Osteocyte (in vitro differentiated cells): ENCODE measurements at regions not wholly inside any gene's neighbourhood (a gene's known extent, or its start where the extent isn't known, plus 50 kb on each side); places are given as distances from the start of the nearest gene placed in this dataset.

Experiments
- DNase-seq: peaks from one replicate; pipeline ENCODE4 v3.0.0; 2021; ENCODE audit warnings: mixed read lengths; ENCODE audit not compliant: unreplicated experiment; ENCODE audit errors: extremely low spot score
- H3K27ac Mint-ChIP-seq: one replicate; pipeline ENCODE4 v1.8.0; 2021; ENCODE audit warnings: mild to moderate bottlenecking, mixed read lengths; ENCODE audit not compliant: unreplicated experiment
- H3K27me3 Mint-ChIP-seq: one replicate; pipeline ENCODE4 v1.8.0; 2021; ENCODE audit warnings: mixed read lengths; ENCODE audit not compliant: unreplicated experiment
- H3K36me3 Mint-ChIP-seq: one replicate; pipeline ENCODE4 v1.8.0; 2021; ENCODE audit warnings: mixed read lengths; ENCODE audit not compliant: unreplicated experiment
- H3K4me1 Mint-ChIP-seq: one replicate; pipeline ENCODE4 v1.8.0; 2021; ENCODE audit warnings: mixed read lengths; ENCODE audit not compliant: unreplicated experiment
- H3K4me3 Mint-ChIP-seq: one replicate; pipeline ENCODE4 v1.8.0; 2021; ENCODE audit warnings: mild to moderate bottlenecking, moderate library complexity, mixed read lengths; ENCODE audit not compliant: unreplicated experiment
- H3K9me3 Mint-ChIP-seq: one replicate; pipeline ENCODE4 v1.8.0; 2021; ENCODE audit warnings: mixed read lengths; ENCODE audit not compliant: unreplicated experiment
- CTCF ChIP-seq: fragments of 200-600 bp; sonication (generic); IDR thresholded peaks from 2 replicates; pipeline ENCODE4 v1.5.0; 2021; ENCODE audit warnings: antibody characterized with exemption, mild to moderate bottlenecking, moderate library complexity

GRCh38 chr5:17872204-17872603 lies 237.9 kb downstream of the TAF11L14 start:
- Mint-ChIP-seq H3K27me3 (no peaks in the 10 kb centered on the region), H3K9me3 (peaks cover 32% of the 10 kb centered on the region), H3K27ac (no peak overlapping the region), H3K36me3 (peaks cover 7% of the 10 kb centered on the region), H3K4me1 (no peaks in the 10 kb centered on the region), H3K4me3 (no peak overlapping the region)
- no peak for DNase-seq
- TF ChIP-seq CTCF, result no peak

GRCh38 chr5:17878541-17878940 lies 244.3 kb downstream of the TAF11L14 start:
- no peaks in the 10 kb centered on the region for H3K27me3 Mint-ChIP-seq
- H3K36me3 Mint-ChIP-seq, result no peaks in the 10 kb centered on the region
- peaks cover 6% of the 10 kb centered on the region for H3K9me3 Mint-ChIP-seq
- TF ChIP-seq CTCF, result no peak
- peak overlapping the region; percentile 52 for H3K27ac Mint-ChIP-seq
- H3K4me1 Mint-ChIP-seq, result peaks cover 25% of the 10 kb centered on the region
- no peak overlapping the region for H3K4me3 Mint-ChIP-seq
- no peak for DNase-seq

GRCh38 chr5:17879276-17879675 lies 245.0 kb downstream of the TAF11L14 start:
- H3K36me3 Mint-ChIP-seq, result no peaks in the 10 kb centered on the region
- H3K27me3 Mint-ChIP-seq, result no peaks in the 10 kb centered on the region
- peaks cover 25% of the 10 kb centered on the region for H3K4me1 Mint-ChIP-seq
- H3K4me3 Mint-ChIP-seq, result no peak overlapping the region
- DNase-seq, result no peak
- H3K27ac Mint-ChIP-seq, result no peak overlapping the region
- peaks cover 6% of the 10 kb centered on the region for H3K9me3 Mint-ChIP-seq
- no peak for TF ChIP-seq CTCF

- no peak for TF ChIP-seq CTCF
These were observed 246.6 kb downstream of the TAF11L14 start for GRCh38 chr5:17880869-17881268.

GRCh38 chr5:17882760-17883488 lies 248.7 kb downstream of the TAF11L14 start:
- H3K4me1 Mint-ChIP-seq, result peaks cover 27% of the 10 kb centered on the region
- H3K27ac Mint-ChIP-seq, result no peak overlapping the region
- DNase-seq, result no peak
- no peaks in the 10 kb centered on the region for H3K36me3 Mint-ChIP-seq
- TF ChIP-seq CTCF, result no peak
- no peak overlapping the region for H3K4me3 Mint-ChIP-seq
- H3K9me3 Mint-ChIP-seq, result peaks cover 6% of the 10 kb centered on the region
- H3K27me3 Mint-ChIP-seq, result no peaks in the 10 kb centered on the region

More at GRCh38 chr5:17880869-17881268, 246.6 kb downstream of the TAF11L14 start:
- Mint-ChIP-seq H3K4me3 (no peak overlapping the region), H3K27me3 (no peaks in the 10 kb centered on the region), H3K27ac (no peak overlapping the region), H3K36me3 (no peaks in the 10 kb centered on the region), H3K9me3 (peaks cover 6% of the 10 kb centered on the region), H3K4me1 (peaks cover 27% of the 10 kb centered on the region)
- DNase-seq, result no peak
